B cell (primary cell): ENCODE measurements at regions not wholly inside any gene's neighbourhood (a gene's known extent, or its start where the extent isn't known, plus 50 kb on each side); places are given as distances from the start of the nearest gene placed in this dataset.

Source experiments
- ATAC-seq: fragments of 200-7000 bp; cut with Tn5 transposase; one replicate; pipeline ENCODE4 v1.10.0; 2021; ENCODE audit warnings: low read depth, mild to moderate bottlenecking, moderate number of reproducible peaks, moderate library complexity
- CTCF ChIA-PET: fragments of 350-600 bp; sonication (Branson Sonifier 250); formaldehyde crosslinking; loops from one replicate; lab custom pipeline; 2021; ENCODE audit warnings: antibody characterized with exemption, inconsistent platforms; lab: Charles Lee
- POLR2A ChIA-PET: fragments of 350-600 bp; sonication (Branson Sonifier 250); formaldehyde crosslinking; loops from one replicate; lab custom pipeline; 2021; ENCODE audit warnings: antibody characterized with exemption; lab: Charles Lee
- DNase-seq: peaks from one replicate; pipeline ENCODE4 v3.0.0; 2013
- H2AFZ ChIP-seq: 2 replicates; pipeline ENCODE4 v1.6.1; 2012; ENCODE audit warnings: mild to moderate bottlenecking, low read depth, low read length; ENCODE audit not compliant: insufficient read depth, poor library complexity, severe bottlenecking
- H3K27ac ChIP-seq, 2 donors: 1 replicate in 1 of 2; 2 replicates in 1 of 2; pipeline ENCODE4 v1.5.1; 2012 to 2013; ENCODE audit warnings: low read length in 2 of 2, mild to moderate bottlenecking in 2 of 2, moderate library complexity in 1 of 2
- H3K27me3 ChIP-seq, 4 experiments: fragments of 200-600 bp in 1 of 4; sonication (generic) in 1 of 4; replicated peaks in 1 of 4; 1 replicate in 2 of 4; 2 replicates in 2 of 4; pipeline versions ENCODE4 v1.6.1 to v1.7.0; 2013 to 2016; ENCODE audit warnings: low read length in 3 of 4, mild to moderate bottlenecking in 2 of 4, mixed read lengths in 1 of 4, moderate library complexity in 1 of 4; ENCODE audit not compliant: insufficient read depth in 4 of 4, control insufficient read depth in 3 of 4; ENCODE audit errors: control extremely low read depth in 1 of 4
- H3K36me3 ChIP-seq, 2 experiments: replicated peaks in 1 of 2; 1 replicate in 1 of 2; 2 replicates in 1 of 2; pipeline versions ENCODE4 v1.6.1 to v1.7.1; 2013; ENCODE audit warnings: low read length in 1 of 2; ENCODE audit not compliant: insufficient read depth in 2 of 2, control insufficient read depth in 1 of 2; ENCODE audit errors: control extremely low read depth in 1 of 2, extremely low read depth in 1 of 2
- H3K4me1 ChIP-seq, 2 donors: fragments of 200-600 bp in 1 of 2; sonication (generic) in 1 of 2; 1 replicate in 1 of 2; 2 replicates in 1 of 2; pipeline versions ENCODE4 v1.5.1 to v1.6.1; 2013 to 2017; ENCODE audit warnings: low read length in 2 of 2; ENCODE audit not compliant: control insufficient read depth in 2 of 2, insufficient read depth in 2 of 2
- H3K4me2 ChIP-seq: replicated peaks from 2 replicates; pipeline ENCODE3; 2012; ENCODE audit warnings: mild to moderate bottlenecking, low read depth, low read length; ENCODE audit not compliant: poor library complexity, severe bottlenecking
- H3K4me3 ChIP-seq, 5 experiments: fragments of 200-600 bp in 1 of 5; sonication (generic) in 1 of 5; 1 replicate in 3 of 5; 2 replicates in 2 of 5; pipeline versions ENCODE4 v1.5.1 to v1.7.0; 2011 to 2016; ENCODE audit warnings: low read length in 4 of 5, mild to moderate bottlenecking in 4 of 5, low read depth in 2 of 5, control low read depth in 1 of 5, moderate library complexity in 1 of 5; ENCODE audit not compliant: insufficient read depth in 1 of 5; ENCODE audit errors: control extremely low read depth in 1 of 5, extremely low read depth in 1 of 5
- H3K79me2 ChIP-seq: fragments of 200-600 bp; sonication (generic); one replicate; pipeline ENCODE4 v1.6.0; 2016; ENCODE audit warnings: low read length; ENCODE audit not compliant: control insufficient read depth, insufficient read depth
- H3K9ac ChIP-seq: fragments of 200-600 bp; sonication (generic); 2 replicates; pipeline ENCODE4 v1.6.1; 2017; ENCODE audit warnings: mild to moderate bottlenecking, low read length, moderate library complexity
- H3K9me3 ChIP-seq, 3 donors: one replicate each; pipeline versions ENCODE4 v1.6.1 to v1.7.1; 2013; ENCODE audit warnings: low read length in 2 of 3; ENCODE audit not compliant: control insufficient read depth in 2 of 3, insufficient read depth in 1 of 3; ENCODE audit errors: control extremely low read depth in 1 of 3
- H4K20me1 ChIP-seq: 2 replicates; pipeline ENCODE4 v1.6.0; 2012; ENCODE audit warnings: mild to moderate bottlenecking, low read length; ENCODE audit not compliant: insufficient read depth, control insufficient read depth, poor library complexity, severe bottlenecking
- H3K27ac Mint-ChIP-seq: one replicate; pipeline ENCODE4 v1.8.0; 2021; ENCODE audit warnings: mixed read lengths
- H3K27me3 Mint-ChIP-seq: one replicate; pipeline ENCODE4 v1.8.0; 2021; ENCODE audit warnings: mixed read lengths
- H3K4me1 Mint-ChIP-seq: one replicate; pipeline ENCODE4 v1.8.0; 2021; ENCODE audit warnings: mixed read lengths
- H3K4me3 Mint-ChIP-seq: one replicate; pipeline ENCODE4 v1.8.0; 2021; ENCODE audit warnings: mixed read lengths
- H3K9me3 Mint-ChIP-seq: one replicate; pipeline ENCODE4 v1.8.0; 2022; ENCODE audit warnings: mixed read lengths; ENCODE audit not compliant: insufficient read depth
- EZH2 ChIP-seq: IDR thresholded peaks from 2 replicates; pipeline ENCODE4 v1.6.1; 2012; ENCODE audit warnings: borderline replicate concordance, low read depth, mild to moderate bottlenecking, moderate library complexity, low read length; ENCODE audit not compliant: insufficient read depth, poor library complexity, severe bottlenecking
- WGBS: methylation state at CpG from one replicate; pipeline ENCODE4 v1.1.5; 2013; ENCODE audit warnings: missing lambda C conversion rate; ENCODE audit not compliant: insufficient coverage; 5-methylcytosine and 5-hydroxymethylcytosine counted together
- intact Hi-C: fragments of 100-400 bp; cut with micrococcal nuclease; formaldehyde crosslinking; loops from one replicate; pipeline ENCODE4 v1.10.0; 2022
- TF ChIP-seq, protein P1 (sequence below): fragments of 200-600 bp; IDR thresholded peaks from one replicate; pipeline ENCODE4 v1.8.0; 2022; ENCODE audit warnings: antibody characterized with exemption, mild to moderate bottlenecking

DNA sequence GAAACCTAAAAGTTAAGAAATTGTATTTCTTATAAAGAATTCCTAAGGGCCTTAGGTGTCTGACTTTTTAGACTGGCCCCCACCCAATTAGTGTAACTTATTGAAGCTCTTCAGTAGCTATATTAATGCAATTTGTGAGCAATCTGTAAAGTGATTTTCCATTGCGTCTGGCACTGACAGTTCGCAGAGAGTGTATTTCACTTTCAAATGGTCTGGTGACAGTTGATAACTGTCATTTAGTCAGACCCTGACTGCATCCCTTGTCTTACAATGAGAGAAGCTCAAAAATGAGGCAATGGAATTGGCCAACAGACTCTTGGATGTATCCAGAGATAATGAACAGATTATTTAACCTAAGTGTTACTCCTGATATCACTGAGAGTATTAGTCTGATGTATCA lies 351.8 kb downstream of the FRK start:
- Histone ChIP-seq H3K4me1 (no peaks in the 10 kb centered on the region), H3K4me3 (no peak overlapping the region), H2AFZ (no peak overlapping the region), H3K36me3 (no peaks in the 10 kb centered on the region), H3K27ac (no peak overlapping the region), H3K9ac (no peak overlapping the region), H3K27me3 (no peaks in the 10 kb centered on the region), H4K20me1 (no peaks in the 10 kb centered on the region), H3K79me2 (no peaks in the 10 kb centered on the region), H3K4me2 (no peak overlapping the region), H3K9me3 (peaks cover 0 to 4% (median 0%) of the 10 kb centered on the region in 3 donors)
- ATAC-seq: no peak
- 72% methylated on average over 2 of the region's 2 CpGs for WGBS
- Mint-ChIP-seq H3K27me3 (no peaks in the 10 kb centered on the region), H3K4me1 (no peaks in the 10 kb centered on the region), H3K9me3 (no peaks in the 10 kb centered on the region), H3K27ac (no peak overlapping the region), H3K4me3 (no peak overlapping the region)
- CTCF ChIA-PET: no interaction called here
- TF ChIP-seq EZH2: no peak
- TF ChIP-seq, protein P1, sequence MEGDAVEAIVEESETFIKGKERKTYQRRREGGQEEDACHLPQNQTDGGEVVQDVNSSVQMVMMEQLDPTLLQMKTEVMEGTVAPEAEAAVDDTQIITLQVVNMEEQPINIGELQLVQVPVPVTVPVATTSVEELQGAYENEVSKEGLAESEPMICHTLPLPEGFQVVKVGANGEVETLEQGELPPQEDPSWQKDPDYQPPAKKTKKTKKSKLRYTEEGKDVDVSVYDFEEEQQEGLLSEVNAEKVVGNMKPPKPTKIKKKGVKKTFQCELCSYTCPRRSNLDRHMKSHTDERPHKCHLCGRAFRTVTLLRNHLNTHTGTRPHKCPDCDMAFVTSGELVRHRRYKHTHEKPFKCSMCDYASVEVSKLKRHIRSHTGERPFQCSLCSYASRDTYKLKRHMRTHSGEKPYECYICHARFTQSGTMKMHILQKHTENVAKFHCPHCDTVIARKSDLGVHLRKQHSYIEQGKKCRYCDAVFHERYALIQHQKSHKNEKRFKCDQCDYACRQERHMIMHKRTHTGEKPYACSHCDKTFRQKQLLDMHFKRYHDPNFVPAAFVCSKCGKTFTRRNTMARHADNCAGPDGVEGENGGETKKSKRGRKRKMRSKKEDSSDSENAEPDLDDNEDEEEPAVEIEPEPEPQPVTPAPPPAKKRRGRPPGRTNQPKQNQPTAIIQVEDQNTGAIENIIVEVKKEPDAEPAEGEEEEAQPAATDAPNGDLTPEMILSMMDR: no peak
- intact Hi-C loops: no loop called here
- POLR2A ChIA-PET: no interaction called here
- DNase-seq: no peak

DNA sequence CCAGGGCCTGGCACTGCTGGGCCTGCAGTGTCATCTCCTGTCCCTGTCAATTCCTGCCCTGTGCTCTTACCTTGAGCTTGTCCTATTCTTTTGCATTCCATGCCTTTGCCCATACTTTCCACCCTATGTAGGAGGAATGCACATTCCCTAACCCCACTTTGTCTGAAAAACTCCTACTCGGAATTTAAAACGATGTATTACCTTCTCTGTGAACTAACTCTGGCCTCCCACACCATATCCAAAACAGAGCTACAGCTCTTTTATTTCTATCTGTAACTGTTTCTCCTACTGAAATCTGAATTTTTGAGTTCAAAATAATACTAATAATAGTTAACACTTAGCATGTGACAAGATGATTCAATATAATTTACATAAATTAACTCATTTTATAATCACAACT lies 353.7 kb downstream of the FRK start:
- 100% methylated on average over 2 of the region's 2 CpGs for WGBS
- ChIA-PET CTCF (no interaction called here), POLR2A (no interaction called here)
- intact Hi-C loops: no loop called here
- H3K27me3 ChIP-seq: no peaks in the 10 kb centered on the region
- Mint-ChIP-seq H3K4me3 (no peak overlapping the region), H3K4me1 (no peaks in the 10 kb centered on the region), H3K27ac (no peak overlapping the region), H3K9me3 (peaks cover 8% of the 10 kb centered on the region), H3K27me3 (no peaks in the 10 kb centered on the region)
- no peak overlapping the region for H3K4me3 ChIP-seq
- H3K4me1 ChIP-seq: no peaks in the 10 kb centered on the region
- TF ChIP-seq EZH2: no peak
- TF ChIP-seq, protein P1: no peak
- DNase-seq (no peak), ATAC-seq (no peak)
- H2AFZ ChIP-seq: no peak overlapping the region
- H3K36me3 ChIP-seq: no peaks in the 10 kb centered on the region
- no peak overlapping the region for H3K4me2 ChIP-seq
- no peaks in the 10 kb centered on the region for H3K79me2 ChIP-seq
- no peaks in the 10 kb centered on the region for H4K20me1 ChIP-seq
- H3K9ac ChIP-seq: no peak overlapping the region
- H3K27ac ChIP-seq: no peak overlapping the region
- peaks cover 0 to 14% (median 3%) of the 10 kb centered on the region in 3 donors for H3K9me3 ChIP-seq
